Hepatocyte (in vitro differentiated cells): ENCODE measurements at regions not wholly inside any gene's neighbourhood (a gene's known extent, or its start where the extent isn't known, plus 50 kb on each side); places are given as distances from the start of the nearest gene placed in this dataset.

Source experiments
- EZH2 ChIP-seq: fragments of 200-600 bp; sonication (generic); IDR thresholded peaks from 2 replicates; pipeline ENCODE4 v1.6.1; 2016; ENCODE audit warnings: antibody characterized with exemption, mild to moderate bottlenecking, borderline replicate concordance
- EZH2phosphoT487 ChIP-seq: fragments of 200-600 bp; sonication (generic); IDR thresholded peaks from one replicate; pipeline ENCODE4 v1.6.1; 2018; ENCODE audit warnings: antibody characterized with exemption, mild to moderate bottlenecking, low read depth, moderate library complexity; ENCODE audit not compliant: unreplicated experiment, severe bottlenecking
- TF ChIP-seq, protein P1 (sequence below): fragments of 200-600 bp; sonication (generic); IDR thresholded peaks from 2 replicates; pipeline ENCODE4 v1.5.1; 2016; ENCODE audit warnings: antibody characterized with exemption, mild to moderate bottlenecking; ENCODE audit not compliant: poor library complexity

GRCh38 chr7:13627455-13627854 is 362.0 kb downstream of the ETV1 start:
- TF ChIP-seq, protein P1, sequence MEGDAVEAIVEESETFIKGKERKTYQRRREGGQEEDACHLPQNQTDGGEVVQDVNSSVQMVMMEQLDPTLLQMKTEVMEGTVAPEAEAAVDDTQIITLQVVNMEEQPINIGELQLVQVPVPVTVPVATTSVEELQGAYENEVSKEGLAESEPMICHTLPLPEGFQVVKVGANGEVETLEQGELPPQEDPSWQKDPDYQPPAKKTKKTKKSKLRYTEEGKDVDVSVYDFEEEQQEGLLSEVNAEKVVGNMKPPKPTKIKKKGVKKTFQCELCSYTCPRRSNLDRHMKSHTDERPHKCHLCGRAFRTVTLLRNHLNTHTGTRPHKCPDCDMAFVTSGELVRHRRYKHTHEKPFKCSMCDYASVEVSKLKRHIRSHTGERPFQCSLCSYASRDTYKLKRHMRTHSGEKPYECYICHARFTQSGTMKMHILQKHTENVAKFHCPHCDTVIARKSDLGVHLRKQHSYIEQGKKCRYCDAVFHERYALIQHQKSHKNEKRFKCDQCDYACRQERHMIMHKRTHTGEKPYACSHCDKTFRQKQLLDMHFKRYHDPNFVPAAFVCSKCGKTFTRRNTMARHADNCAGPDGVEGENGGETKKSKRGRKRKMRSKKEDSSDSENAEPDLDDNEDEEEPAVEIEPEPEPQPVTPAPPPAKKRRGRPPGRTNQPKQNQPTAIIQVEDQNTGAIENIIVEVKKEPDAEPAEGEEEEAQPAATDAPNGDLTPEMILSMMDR: no peak
- TF ChIP-seq EZH2 (no peak), EZH2phosphoT487 (no peak)
